GM06990 (cell line): ENCODE measurements at regions not wholly inside any gene's neighbourhood (a gene's known extent, or its start where the extent isn't known, plus 50 kb on each side); places are given as distances from the start of the nearest gene placed in this dataset.

Source experiments
- DNase-seq: peaks from one replicate; pipeline ENCODE4 v3.0.0-alpha.2; 2011; ENCODE audit not compliant: insufficient read length; ENCODE audit errors: extremely low read depth
- H3K27me3 ChIP-seq: replicated peaks from 2 replicates; pipeline ENCODE4 v1.6.0; 2011; ENCODE audit warnings: low read length; ENCODE audit not compliant: control insufficient read depth, insufficient read depth
- H3K36me3 ChIP-seq: 2 replicates; pipeline ENCODE4 v1.5.1; 2011; ENCODE audit warnings: low read length; ENCODE audit not compliant: control insufficient read depth, insufficient read depth
- H3K4me3 ChIP-seq: replicated peaks from 2 replicates; pipeline ENCODE4 v1.5.1; 2011; ENCODE audit warnings: low read depth, mild to moderate bottlenecking, control low read depth, low read length
- CTCF ChIP-seq: IDR thresholded peaks from 2 replicates; pipeline ENCODE4 v1.5.1; 2011; ENCODE audit warnings: low read length, control low read depth, mild to moderate bottlenecking, inconsistent platforms; ENCODE audit not compliant: insufficient read depth, poor library complexity, severe bottlenecking

DNA sequence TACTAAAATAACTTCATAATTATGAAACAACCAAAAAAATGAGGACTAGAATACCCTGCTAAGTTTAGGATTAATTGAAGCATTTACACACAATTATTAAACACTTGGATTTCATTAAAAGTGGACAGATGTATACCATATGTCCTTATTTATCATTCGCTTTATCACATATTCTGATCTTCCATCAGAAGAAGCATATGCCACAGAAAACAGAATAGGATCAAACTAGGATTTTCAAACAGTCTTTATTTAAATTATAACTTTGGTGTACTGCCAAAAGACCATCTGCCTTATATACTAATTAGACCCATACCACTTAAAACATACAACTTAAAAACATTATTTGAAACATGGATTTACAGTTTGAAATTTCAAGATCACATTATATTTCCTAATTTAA is 727.1 kb upstream of the KLHL1 start:
- no peaks in the 10 kb centered on the region for H3K27me3 ChIP-seq
- no peaks in the 10 kb centered on the region for H3K36me3 ChIP-seq
- no peak for DNase-seq
- no peak overlapping the region for H3K4me3 ChIP-seq
- TF ChIP-seq CTCF = no peak

- Histone ChIP-seq H3K4me3 (no peak overlapping the region), H3K27me3 (no peaks in the 10 kb centered on the region), H3K36me3 (no peaks in the 10 kb centered on the region)
- TF ChIP-seq CTCF = no peak
- DNase-seq = no peak
Measured at GRCh38 chr13:70829748-70830147, 721.5 kb upstream of the KLHL1 start.

DNA sequence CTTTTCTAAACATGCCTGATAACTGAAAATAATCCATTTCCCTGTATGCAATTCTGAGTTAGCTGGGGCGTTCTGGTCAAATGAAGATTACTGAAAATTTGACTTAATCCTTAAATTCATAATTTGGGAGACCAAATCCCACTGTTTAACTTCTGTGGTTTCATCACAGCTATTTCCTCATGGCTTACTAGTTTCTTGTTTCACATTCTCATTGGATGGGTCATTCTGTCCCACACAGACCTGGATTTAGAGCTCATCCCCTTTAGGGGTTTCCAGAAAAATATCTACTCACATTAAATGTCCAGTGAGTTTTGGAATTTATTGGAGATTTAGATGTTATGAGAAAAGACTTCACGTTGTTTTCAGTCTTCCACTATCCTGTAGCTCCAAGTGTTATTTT is 709.3 kb upstream of the KLHL1 start:
- Histone ChIP-seq H3K4me3 (no peak overlapping the region), H3K36me3 (no peaks in the 10 kb centered on the region), H3K27me3 (no peaks in the 10 kb centered on the region)
- DNase-seq = no peak
- TF ChIP-seq CTCF = no peak

GRCh38 chr13:70816853-70817252 is 708.6 kb upstream of the KLHL1 start:
- no peak for TF ChIP-seq CTCF
- no peaks in the 10 kb centered on the region for H3K36me3 ChIP-seq
- no peaks in the 10 kb centered on the region for H3K27me3 ChIP-seq
- no peak for DNase-seq
- no peak overlapping the region for H3K4me3 ChIP-seq

GRCh38 chr13:70814684-70815083 is 706.4 kb upstream of the KLHL1 start:
- Histone ChIP-seq H3K36me3 (no peaks in the 10 kb centered on the region), H3K4me3 (no peak overlapping the region), H3K27me3 (no peaks in the 10 kb centered on the region)
- DNase-seq = no peak
- TF ChIP-seq CTCF = no peak

DNA sequence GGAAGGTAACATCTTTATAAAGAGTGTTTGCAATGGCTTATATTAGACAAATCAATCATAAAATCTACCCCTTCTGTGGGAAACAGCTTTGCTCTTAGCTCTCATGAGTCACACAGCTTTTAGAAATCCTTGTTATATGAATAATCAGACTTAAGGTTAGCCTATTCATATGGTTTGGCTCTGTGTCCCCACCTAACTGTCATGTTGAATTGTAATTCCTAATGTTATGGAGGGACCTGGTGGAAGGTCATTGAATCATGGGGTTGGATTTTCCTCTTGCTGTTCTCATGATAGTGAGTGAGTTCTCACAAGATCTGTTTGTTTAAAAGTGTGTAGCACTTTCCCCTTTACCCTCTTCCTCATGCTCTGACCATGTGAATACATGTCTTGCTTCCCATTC is 704.2 kb upstream of the KLHL1 start:
- no peak for TF ChIP-seq CTCF
- Histone ChIP-seq H3K27me3 (no peaks in the 10 kb centered on the region), H3K4me3 (no peak overlapping the region), H3K36me3 (no peaks in the 10 kb centered on the region)
- no peak for DNase-seq
